Calu3 (cell line): ENCODE measurements at regions not wholly inside any gene's neighbourhood (a gene's known extent, or its start where the extent isn't known, plus 50 kb on each side); places are given as distances from the start of the nearest gene placed in this dataset.

Experiments used
- BruUV-seq: library from RNA; stranded (reverse); fragments of 400-500 nt; replicated peaks from 2 replicates; lab custom pipeline; 2021; lab: Mats Ljungman, UMichigan
- CTCF ChIA-PET: fragments of 300-600 bp; sonication (Branson Sonifier 250); formaldehyde crosslinking; loops from one replicate; lab custom pipeline; 2022; ENCODE audit warnings: antibody characterized with exemption; lab: Charles Lee
- DNase-seq: peaks from one replicate; pipeline ENCODE4 v3.0.0; 2022
- H3K27ac Mint-ChIP-seq: one replicate; pipeline ENCODE4 v1.8.0; 2022; ENCODE audit warnings: mixed read lengths; ENCODE audit not compliant: unreplicated experiment
- H3K27me3 Mint-ChIP-seq: one replicate; pipeline ENCODE4 v1.8.0; 2022; ENCODE audit warnings: mixed read lengths; ENCODE audit not compliant: unreplicated experiment
- H3K36me3 Mint-ChIP-seq: one replicate; pipeline ENCODE4 v1.8.0; 2022; ENCODE audit warnings: mild to moderate bottlenecking, moderate library complexity, mixed read lengths; ENCODE audit not compliant: insufficient read depth, unreplicated experiment
- H3K4me1 Mint-ChIP-seq: one replicate; pipeline ENCODE4 v1.8.0; 2022; ENCODE audit warnings: mild to moderate bottlenecking, low read depth, mixed read lengths; ENCODE audit not compliant: unreplicated experiment
- H3K4me3 Mint-ChIP-seq: one replicate; pipeline ENCODE4 v1.8.0; 2022; ENCODE audit warnings: mild to moderate bottlenecking, low read depth, moderate library complexity, mixed read lengths; ENCODE audit not compliant: unreplicated experiment
- H3K9me3 Mint-ChIP-seq: one replicate; pipeline ENCODE4 v1.8.0; 2022; ENCODE audit warnings: low read depth, mixed read lengths; ENCODE audit not compliant: unreplicated experiment
- CTCF ChIP-seq: fragments of 200-600 bp; IDR thresholded peaks from one replicate; pipeline ENCODE4 v1.8.0; 2022; ENCODE audit warnings: antibody characterized with exemption; ENCODE audit not compliant: unreplicated experiment
- intact Hi-C: fragments of 100-400 bp; cut with micrococcal nuclease; formaldehyde crosslinking; loops from one replicate; pipeline ENCODE4 v1.10.0; 2022; ENCODE audit not compliant: unreplicated experiment

GRCh38 chr1:164498792-164499191 lies 60.2 kb upstream of the PBX1 start:
- BruUV-seq: no TSS peak
- intact Hi-C loops: no loop called here
- DNase-seq: no peak
- TF ChIP-seq CTCF: no peak
- Mint-ChIP-seq H3K36me3 (no peaks in the 10 kb centered on the region), H3K4me3 (no peak overlapping the region), H3K27me3 (no peaks in the 10 kb centered on the region), H3K4me1 (no peaks in the 10 kb centered on the region), H3K27ac (no peak overlapping the region), H3K9me3 (peaks cover 19% of the 10 kb centered on the region)
- CTCF ChIA-PET: no interaction called here

GRCh38 chr1:164504749-164505148 lies 54.2 kb upstream of the PBX1 start:
- no TSS peak for BruUV-seq
- intact Hi-C loops: no loop called here
- DNase-seq: no peak

More at GRCh38 chr1:164504749-164505148, 54.2 kb upstream of the PBX1 start:
- TF ChIP-seq CTCF: no peak
- no peaks in the 10 kb centered on the region for H3K4me1 Mint-ChIP-seq
- CTCF ChIA-PET: no interaction called here
- H3K27me3 Mint-ChIP-seq: no peaks in the 10 kb centered on the region
- no peak overlapping the region for H3K4me3 Mint-ChIP-seq
- no peaks in the 10 kb centered on the region for H3K36me3 Mint-ChIP-seq
- H3K9me3 Mint-ChIP-seq: peaks cover 14% of the 10 kb centered on the region
- no peak overlapping the region for H3K27ac Mint-ChIP-seq
